ENCODE measurements at regions not wholly inside any gene's neighbourhood (a gene's known extent, or its start where the extent isn't known, plus 50 kb on each side); places are given as distances from the start of the nearest gene placed in this dataset.

DNA sequence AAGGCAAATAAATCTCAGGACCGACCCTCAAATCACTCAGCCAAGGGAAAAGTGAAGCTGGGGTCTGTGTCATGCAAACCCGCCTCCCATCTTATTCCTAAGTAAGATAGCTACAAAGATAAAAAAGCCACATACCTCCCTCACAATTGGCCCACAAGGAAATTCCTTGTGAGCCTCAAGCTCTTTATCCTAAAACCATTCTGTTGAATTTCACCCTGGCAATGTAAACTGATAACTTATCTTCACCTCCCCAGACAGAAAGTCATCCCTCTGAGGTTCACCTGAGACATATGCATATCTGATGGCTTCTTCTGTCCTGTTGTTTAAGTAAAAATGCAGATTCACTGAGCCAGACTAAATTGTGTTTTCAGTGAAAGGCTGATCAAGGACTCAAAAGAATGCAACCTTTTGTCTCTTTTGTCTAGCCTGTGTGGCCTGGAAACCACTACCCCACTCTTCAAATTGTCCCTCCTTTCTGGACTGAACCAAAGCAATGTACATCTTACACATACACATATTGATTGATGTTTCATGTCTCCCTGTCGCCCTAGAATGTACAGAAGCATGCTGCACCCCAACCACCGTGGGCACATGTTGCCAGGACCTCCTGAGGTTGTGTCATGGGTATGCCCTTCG is 91.3 kb downstream of the MFAP3L start:
- TF ChIP-seq, protein P1, sequence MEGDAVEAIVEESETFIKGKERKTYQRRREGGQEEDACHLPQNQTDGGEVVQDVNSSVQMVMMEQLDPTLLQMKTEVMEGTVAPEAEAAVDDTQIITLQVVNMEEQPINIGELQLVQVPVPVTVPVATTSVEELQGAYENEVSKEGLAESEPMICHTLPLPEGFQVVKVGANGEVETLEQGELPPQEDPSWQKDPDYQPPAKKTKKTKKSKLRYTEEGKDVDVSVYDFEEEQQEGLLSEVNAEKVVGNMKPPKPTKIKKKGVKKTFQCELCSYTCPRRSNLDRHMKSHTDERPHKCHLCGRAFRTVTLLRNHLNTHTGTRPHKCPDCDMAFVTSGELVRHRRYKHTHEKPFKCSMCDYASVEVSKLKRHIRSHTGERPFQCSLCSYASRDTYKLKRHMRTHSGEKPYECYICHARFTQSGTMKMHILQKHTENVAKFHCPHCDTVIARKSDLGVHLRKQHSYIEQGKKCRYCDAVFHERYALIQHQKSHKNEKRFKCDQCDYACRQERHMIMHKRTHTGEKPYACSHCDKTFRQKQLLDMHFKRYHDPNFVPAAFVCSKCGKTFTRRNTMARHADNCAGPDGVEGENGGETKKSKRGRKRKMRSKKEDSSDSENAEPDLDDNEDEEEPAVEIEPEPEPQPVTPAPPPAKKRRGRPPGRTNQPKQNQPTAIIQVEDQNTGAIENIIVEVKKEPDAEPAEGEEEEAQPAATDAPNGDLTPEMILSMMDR (conservative IDR thresholded peaks at IDR 0.05 in 1 of 2, IDR thresholded peaks at IDR 0.05 in 1 of 2; ENCODE audit: extremely low read depth in 1 of 2, insufficient read depth in 1 of 2, low read depth in 1 of 2, low read length in 2 of 2): no peak
- TF ChIP-seq EZH2 (IDR thresholded peaks at IDR 0.05; ENCODE audit: borderline replicate concordance, low read length): no peak

All from mammary epithelial cell (primary cell).